Ishikawa (cell line): ENCODE measurements at regions not wholly inside any gene's neighbourhood (a gene's known extent, or its start where the extent isn't known, plus 50 kb on each side); places are given as distances from the start of the nearest gene placed in this dataset.

Source experiments
- CEBPB ChIP-seq: IDR thresholded peaks from 2 replicates; pipeline ENCODE4 v1.6.1; 2012
- CREB1 ChIP-seq: IDR thresholded peaks from 2 replicates; pipeline ENCODE4 v1.6.1; 2012; ENCODE audit warnings: low read depth
- EP300 ChIP-seq: IDR thresholded peaks from 2 replicates; pipeline ENCODE4 v1.6.1; 2012; ENCODE audit warnings: borderline replicate concordance
- FOXM1 ChIP-seq: IDR thresholded peaks from 2 replicates; pipeline ENCODE4 v1.6.1; 2012; ENCODE audit warnings: low read depth, borderline replicate concordance
- MAX ChIP-seq: IDR thresholded peaks from 2 replicates; pipeline ENCODE4 v1.6.1; 2012
- NFIC ChIP-seq: IDR thresholded peaks from 2 replicates; pipeline ENCODE4 v1.6.1; 2012
- RAD21 ChIP-seq: IDR thresholded peaks from 2 replicates; pipeline ENCODE4 v1.6.1; 2012; ENCODE audit warnings: low read depth
- REST ChIP-seq: IDR thresholded peaks from 2 replicates; pipeline ENCODE4 v1.6.1; 2012; ENCODE audit warnings: low read depth, mild to moderate bottlenecking
- TAF1 ChIP-seq: IDR thresholded peaks from 2 replicates; pipeline ENCODE4 v1.6.1; 2012; ENCODE audit warnings: low read depth, mild to moderate bottlenecking
- TEAD4 ChIP-seq: IDR thresholded peaks from 2 replicates; pipeline ENCODE4 v1.6.1; 2012
- USF1 ChIP-seq: IDR thresholded peaks from 2 replicates; pipeline ENCODE4 v1.6.1; 2012
- YY1 ChIP-seq: IDR thresholded peaks from 2 replicates; pipeline ENCODE4 v1.6.1; 2012; ENCODE audit warnings: low read depth

- TF ChIP-seq USF1 = no peak
- TF ChIP-seq RAD21 = no peak
- no peak for TF ChIP-seq MAX
- no peak for TF ChIP-seq YY1
- TF ChIP-seq EP300 = no peak
- TF ChIP-seq NFIC = no peak
- no peak for TF ChIP-seq CREB1
- no peak for TF ChIP-seq TEAD4
- no peak for TF ChIP-seq REST
- no peak for TF ChIP-seq FOXM1
- TF ChIP-seq TAF1 = no peak
- TF ChIP-seq CEBPB = no peak
Measured at GRCh38 chr22:47848184-47848920, 1085.9 kb downstream of the TBC1D22A start.
